HL-60 (cell line): ENCODE measurements at regions not wholly inside any gene's neighbourhood (a gene's known extent, or its start where the extent isn't known, plus 50 kb on each side); places are given as distances from the start of the nearest gene placed in this dataset.

Experiments used
- DNase-seq, 2 experiments: peaks; one replicate each; pipeline ENCODE4 v3.0.0-alpha.2; 2010 to 2020; ENCODE audit warnings: low read depth in 1 of 2, low spot score in 1 of 2
- H3K27ac ChIP-seq: fragments of 250-450 bp; sonication (Bioruptor Pico); replicated peaks from 2 replicates; pipeline ENCODE4 v1.5.1; 2020; ENCODE audit warnings: mild to moderate bottlenecking, moderate library complexity
- H3K27me3 ChIP-seq: fragments of 250-450 bp; sonication (Bioruptor Pico); 2 replicates; pipeline ENCODE4 v1.5.1; 2021; ENCODE audit warnings: mild to moderate bottlenecking, moderate library complexity; ENCODE audit not compliant: insufficient read depth, poor library complexity, severe bottlenecking
- H3K4me3 ChIP-seq: replicated peaks from 2 replicates; pipeline ENCODE4 v1.5.1; 2011; ENCODE audit warnings: mild to moderate bottlenecking, control low read depth, low read length; ENCODE audit not compliant: insufficient read depth
- CTCF ChIP-seq: IDR thresholded peaks from one replicate; pipeline ENCODE4 v1.5.1; 2011; ENCODE audit warnings: low read length, control low read depth, inconsistent platforms; ENCODE audit not compliant: insufficient read depth
- GABPA ChIP-seq: IDR thresholded peaks from 2 replicates; pipeline ENCODE4 v1.6.1; 2012; ENCODE audit warnings: low read depth
- POLR2AphosphoS5 ChIP-seq: IDR thresholded peaks from 2 replicates; pipeline ENCODE4 v1.6.1; 2012; ENCODE audit warnings: low read depth
- REST ChIP-seq: IDR thresholded peaks from 2 replicates; pipeline ENCODE4 v1.6.1; 2012; ENCODE audit warnings: low read depth; ENCODE audit not compliant: insufficient replicate concordance
- SPI1 ChIP-seq: IDR thresholded peaks from 2 replicates; pipeline ENCODE4 v1.6.1; 2012; ENCODE audit warnings: low read depth, mild to moderate bottlenecking, borderline replicate concordance

GRCh38 chr5:38737976-38738375, 107.8 kb upstream of the OSMR start:
- Histone ChIP-seq H3K27ac (no peak overlapping the region), H3K4me3 (no peak overlapping the region), H3K27me3 (no peaks in the 10 kb centered on the region)
- TF ChIP-seq REST (no peak), CTCF (no peak), SPI1 (no peak), GABPA (no peak), POLR2AphosphoS5 (no peak)
- DNase-seq: no peak

GRCh38 chr5:38739011-38739704, 106.7 kb upstream of the OSMR start:
- H3K4me3 ChIP-seq: no peak overlapping the region
- DNase-seq: no peak
- H3K27ac ChIP-seq: no peak overlapping the region
- TF ChIP-seq REST: no peak
- no peak for TF ChIP-seq GABPA
- TF ChIP-seq CTCF: no peak
- TF ChIP-seq POLR2AphosphoS5: no peak
- TF ChIP-seq SPI1: no peak
- no peaks in the 10 kb centered on the region for H3K27me3 ChIP-seq

- H3K27ac ChIP-seq: no peak overlapping the region
Observed at GRCh38 chr5:38739705-38740045, 106.1 kb upstream of the OSMR start.

More at GRCh38 chr5:38739705-38740045, 106.1 kb upstream of the OSMR start:
- H3K27me3 ChIP-seq: no peaks in the 10 kb centered on the region
- DNase-seq: no peak
- TF ChIP-seq REST (no peak), SPI1 (no peak), POLR2AphosphoS5 (no peak), GABPA (no peak), CTCF (no peak)
- no peak overlapping the region for H3K4me3 ChIP-seq
